OCI-LY3 (cell line): ENCODE measurements at regions not wholly inside any gene's neighbourhood (a gene's known extent, or its start where the extent isn't known, plus 50 kb on each side); places are given as distances from the start of the nearest gene placed in this dataset.

ENCODE experiments used
- H2AFZ ChIP-seq: fragments of 200-600, 300-600 bp; shearing (Covaris generic); 2 replicates; pipeline ENCODE4 v1.6.0; 2014; ENCODE audit warnings: antibody characterized with exemption, low read depth, low read length
- H3K27ac ChIP-seq: fragments of 200-600, 300-600 bp; sonication (generic); 2 replicates; pipeline ENCODE4 v1.5.1; 2014; ENCODE audit warnings: mild to moderate bottlenecking, low read length, moderate library complexity, mixed read lengths
- H3K27me3 ChIP-seq: fragments of 200-600, 300-600 bp; sonication (generic); 2 replicates; pipeline ENCODE4 v1.6.1; 2014; ENCODE audit warnings: low read depth, low read length, mixed read lengths
- H3K36me3 ChIP-seq: fragments of 200-600, 300-600 bp; sonication (generic); replicated peaks from 2 replicates; pipeline ENCODE3; 2014; ENCODE audit warnings: low read depth, low read length, mixed read lengths
- H3K4me1 ChIP-seq: fragments of 300-600, 200-600 bp; sonication (generic); 2 replicates; pipeline ENCODE4 v1.6.1; 2014; ENCODE audit warnings: low read length, mixed read lengths
- H3K4me2 ChIP-seq: fragments of 200-600, 300-600 bp; sonication (generic); 2 replicates; pipeline ENCODE4 v1.6.1; 2014; ENCODE audit warnings: low read length, mixed read lengths
- H3K4me3 ChIP-seq: fragments of 300-600, 200-600 bp; sonication (generic); 2 replicates; pipeline ENCODE4 v1.5.1; 2014; ENCODE audit warnings: antibody characterized with exemption, mild to moderate bottlenecking, low read length, moderate library complexity
- H3K79me2 ChIP-seq: fragments of 300-600, 200-600 bp; shearing (Covaris generic); 2 replicates; pipeline ENCODE4 v1.6.1; 2014; ENCODE audit warnings: mild to moderate bottlenecking, low read length, mixed read lengths
- H3K9ac ChIP-seq: fragments of 300-600, 200-600 bp; shearing (Covaris generic); 2 replicates; pipeline ENCODE4 v1.6.0; 2014; ENCODE audit warnings: mild to moderate bottlenecking, low read length, moderate library complexity
- H3K9me3 ChIP-seq: fragments of 200-600, 300-600 bp; shearing (Covaris generic); 2 replicates; pipeline ENCODE4 v1.6.1; 2014; ENCODE audit warnings: low read length, mixed read lengths; ENCODE audit not compliant: insufficient read depth
- H4K20me1 ChIP-seq: fragments of 200-600, 300-600 bp; sonication (generic); 2 replicates; pipeline ENCODE4 v1.6.1; 2016; ENCODE audit warnings: low read length, mixed read lengths; ENCODE audit not compliant: insufficient read depth
- EZH2phosphoT487 ChIP-seq: fragments of 200-600 bp; shearing (Covaris generic); IDR thresholded peaks from 2 replicates; pipeline ENCODE4 v1.6.1; 2018; ENCODE audit warnings: antibody characterized with exemption, mixed run types, low read depth
- TF ChIP-seq, protein P1 (sequence below): fragments of 200-600, 300-600 bp; sonication (generic); IDR thresholded peaks from 2 replicates; pipeline ENCODE4 v1.5.1; 2014; ENCODE audit warnings: antibody characterized with exemption, low read length, low read depth

GRCh38 chr22:22710719-22711531 lies 66.5 kb downstream of the GGTLC2 start:
- Histone ChIP-seq H3K4me2 (peak overlapping the region; percentile 68), H3K4me3 (peak overlapping the region; percentile 71; the same call in 1 of the 2 replicates), H3K4me1 (peaks cover 61% of the 10 kb centered on the region), H3K9ac (peak overlapping the region; percentile 94), H3K79me2 (peaks cover 27% of the 10 kb centered on the region), H3K27ac (peak overlapping the region; percentile 99), H3K36me3 (peaks cover 7% of the 10 kb centered on the region), H2AFZ (no peak overlapping the region), H3K9me3 (no peaks in the 10 kb centered on the region), H3K27me3 (no peaks in the 10 kb centered on the region), H4K20me1 (no peaks in the 10 kb centered on the region)
- TF ChIP-seq EZH2phosphoT487, result no peak
- TF ChIP-seq, protein P1, sequence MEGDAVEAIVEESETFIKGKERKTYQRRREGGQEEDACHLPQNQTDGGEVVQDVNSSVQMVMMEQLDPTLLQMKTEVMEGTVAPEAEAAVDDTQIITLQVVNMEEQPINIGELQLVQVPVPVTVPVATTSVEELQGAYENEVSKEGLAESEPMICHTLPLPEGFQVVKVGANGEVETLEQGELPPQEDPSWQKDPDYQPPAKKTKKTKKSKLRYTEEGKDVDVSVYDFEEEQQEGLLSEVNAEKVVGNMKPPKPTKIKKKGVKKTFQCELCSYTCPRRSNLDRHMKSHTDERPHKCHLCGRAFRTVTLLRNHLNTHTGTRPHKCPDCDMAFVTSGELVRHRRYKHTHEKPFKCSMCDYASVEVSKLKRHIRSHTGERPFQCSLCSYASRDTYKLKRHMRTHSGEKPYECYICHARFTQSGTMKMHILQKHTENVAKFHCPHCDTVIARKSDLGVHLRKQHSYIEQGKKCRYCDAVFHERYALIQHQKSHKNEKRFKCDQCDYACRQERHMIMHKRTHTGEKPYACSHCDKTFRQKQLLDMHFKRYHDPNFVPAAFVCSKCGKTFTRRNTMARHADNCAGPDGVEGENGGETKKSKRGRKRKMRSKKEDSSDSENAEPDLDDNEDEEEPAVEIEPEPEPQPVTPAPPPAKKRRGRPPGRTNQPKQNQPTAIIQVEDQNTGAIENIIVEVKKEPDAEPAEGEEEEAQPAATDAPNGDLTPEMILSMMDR, result peak; percentile 85

DNA sequence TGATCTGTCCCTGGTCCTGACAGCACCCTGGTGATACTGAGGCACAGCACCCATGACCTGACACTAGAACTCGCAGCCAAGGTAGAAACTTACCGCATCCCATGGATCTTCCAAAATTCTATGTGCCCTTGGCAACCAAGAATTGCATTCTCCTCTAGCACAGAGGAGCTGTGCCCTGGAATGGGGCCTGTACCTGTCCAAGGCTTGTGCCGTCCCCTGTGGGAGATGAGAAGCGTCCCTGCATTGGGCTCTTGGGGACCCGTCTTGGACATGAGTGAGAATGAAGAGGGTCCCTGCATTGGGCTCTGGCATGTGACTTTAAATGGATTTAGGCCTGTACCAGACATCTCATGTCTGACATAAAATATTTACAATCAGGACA lies 67.1 kb downstream of the GGTLC2 start:
- peaks cover 55% of the 10 kb centered on the region for H3K4me1 ChIP-seq
- H3K27ac ChIP-seq, result peak overlapping the region; percentile 99
- no peaks in the 10 kb centered on the region for H3K27me3 ChIP-seq
- peak overlapping the region; percentile 94 for H3K9ac ChIP-seq
- no peaks in the 10 kb centered on the region for H4K20me1 ChIP-seq
- no peaks in the 10 kb centered on the region for H3K9me3 ChIP-seq
- peaks cover 7% of the 10 kb centered on the region for H3K36me3 ChIP-seq
- no peak overlapping the region for H2AFZ ChIP-seq
- TF ChIP-seq, protein P1, result no peak
- TF ChIP-seq EZH2phosphoT487, result no peak
- peak overlapping the region; percentile 68 for H3K4me2 ChIP-seq
- H3K79me2 ChIP-seq, result peaks cover 27% of the 10 kb centered on the region
- peak overlapping the region; percentile 71 for H3K4me3 ChIP-seq

- no peak overlapping the region for H2AFZ ChIP-seq
- peak overlapping the region; percentile 68 for H3K4me2 ChIP-seq
- peak overlapping the region; percentile 71 for H3K4me3 ChIP-seq
- no peaks in the 10 kb centered on the region for H4K20me1 ChIP-seq
- peak overlapping the region; percentile 99 for H3K27ac ChIP-seq
- H3K27me3 ChIP-seq, result no peaks in the 10 kb centered on the region
- peaks cover 49% of the 10 kb centered on the region for H3K4me1 ChIP-seq
- no peaks in the 10 kb centered on the region for H3K9me3 ChIP-seq
- H3K36me3 ChIP-seq, result peaks cover 7% of the 10 kb centered on the region
- H3K79me2 ChIP-seq, result peaks cover 27% of the 10 kb centered on the region
- peak overlapping the region; percentile 94 for H3K9ac ChIP-seq
- no peak for TF ChIP-seq EZH2phosphoT487
These were observed 67.8 kb downstream of the GGTLC2 start for GRCh38 chr22:22712092-22712658.

DNA sequence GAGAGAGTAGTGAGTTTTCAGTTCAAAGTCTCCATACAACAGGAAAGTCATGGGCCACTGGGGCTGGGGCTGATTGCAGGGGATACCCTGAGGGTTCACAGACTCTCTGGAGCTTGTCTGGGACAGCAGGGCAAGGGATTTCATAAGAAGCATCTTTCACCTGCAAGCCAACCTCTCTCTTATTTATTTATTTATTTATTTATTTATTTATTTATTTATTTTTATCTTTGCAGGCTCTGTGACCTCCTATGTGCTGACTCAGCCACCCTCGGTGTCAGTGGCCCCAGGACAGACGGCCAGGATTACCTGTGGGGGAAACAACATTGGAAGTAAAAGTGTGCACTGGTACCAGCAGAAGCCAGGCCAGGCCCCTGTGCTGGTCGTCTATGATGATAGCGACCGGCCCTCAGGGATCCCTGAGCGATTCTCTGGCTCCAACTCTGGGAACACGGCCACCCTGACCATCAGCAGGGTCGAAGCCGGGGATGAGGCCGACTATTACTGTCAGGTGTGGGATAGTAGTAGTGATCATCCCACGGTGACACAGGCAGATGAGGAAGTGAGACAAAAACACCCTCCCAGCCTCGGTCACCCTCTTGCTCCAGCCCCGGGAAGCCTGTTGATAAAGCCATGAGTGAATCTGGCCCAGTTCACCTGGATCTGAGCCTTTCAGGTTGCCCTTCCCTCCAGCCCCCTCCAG lies 68.4 kb downstream of the GGTLC2 start:
- Histone ChIP-seq H3K4me3 (peak overlapping the region; percentile 71), H3K9ac (peak overlapping the region; percentile 94), H4K20me1 (no peaks in the 10 kb centered on the region), H3K4me2 (peak overlapping the region; percentile 68), H2AFZ (no peak overlapping the region), H3K36me3 (peaks cover 7% of the 10 kb centered on the region), H3K27ac (peak overlapping the region; percentile 99), H3K79me2 (peaks cover 27% of the 10 kb centered on the region), H3K4me1 (peaks cover 46% of the 10 kb centered on the region), H3K9me3 (no peaks in the 10 kb centered on the region), H3K27me3 (no peaks in the 10 kb centered on the region)
- no peak for TF ChIP-seq EZH2phosphoT487
- TF ChIP-seq, protein P1, result no peak
